ENCODE measurements at regions not wholly inside any gene's neighbourhood (a gene's known extent, or its start where the extent isn't known, plus 50 kb on each side); places are given as distances from the start of the nearest gene placed in this dataset.

DNA sequence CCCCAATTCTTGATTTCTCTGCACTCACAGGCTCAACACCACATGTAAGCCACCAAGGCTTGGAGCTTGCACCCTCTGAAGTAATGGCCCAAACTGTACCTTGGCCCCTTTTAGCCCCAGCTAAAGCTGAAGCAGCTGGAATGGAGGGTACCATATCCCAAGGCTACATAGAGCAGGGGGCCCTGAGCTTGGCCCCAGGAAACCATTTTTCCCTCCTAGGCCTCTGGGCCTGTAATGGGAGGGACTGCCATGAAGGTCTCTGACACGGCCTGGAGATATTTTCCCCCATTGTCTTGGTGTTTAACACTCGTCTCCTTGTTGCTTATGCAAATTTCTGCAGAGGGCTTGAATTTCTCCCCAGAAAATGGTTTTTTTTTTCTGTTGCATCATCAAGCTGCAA, 69.7 kb downstream of the SKA1 start:
- DNase-seq = no peak

DNA sequence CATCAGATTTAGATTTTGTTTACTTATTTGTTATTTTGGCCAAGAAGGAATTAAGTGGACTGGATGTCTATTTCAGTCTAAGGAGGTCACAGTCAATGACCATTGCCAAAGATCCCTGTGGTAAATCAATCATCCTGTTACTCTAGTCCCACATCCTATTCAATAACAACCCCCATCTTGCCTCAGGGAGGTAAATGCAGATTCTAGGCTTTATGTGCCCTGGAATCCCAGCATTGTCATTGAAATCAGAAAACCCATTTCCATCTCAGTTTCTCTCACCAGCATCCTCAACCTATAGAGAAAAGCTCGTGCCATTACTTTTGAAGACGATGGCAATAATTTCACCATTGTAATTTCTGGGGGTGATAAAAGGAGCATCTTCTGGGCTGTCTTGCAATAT, 71.8 kb downstream of the SKA1 start:
- DNase-seq = no peak

DNA sequence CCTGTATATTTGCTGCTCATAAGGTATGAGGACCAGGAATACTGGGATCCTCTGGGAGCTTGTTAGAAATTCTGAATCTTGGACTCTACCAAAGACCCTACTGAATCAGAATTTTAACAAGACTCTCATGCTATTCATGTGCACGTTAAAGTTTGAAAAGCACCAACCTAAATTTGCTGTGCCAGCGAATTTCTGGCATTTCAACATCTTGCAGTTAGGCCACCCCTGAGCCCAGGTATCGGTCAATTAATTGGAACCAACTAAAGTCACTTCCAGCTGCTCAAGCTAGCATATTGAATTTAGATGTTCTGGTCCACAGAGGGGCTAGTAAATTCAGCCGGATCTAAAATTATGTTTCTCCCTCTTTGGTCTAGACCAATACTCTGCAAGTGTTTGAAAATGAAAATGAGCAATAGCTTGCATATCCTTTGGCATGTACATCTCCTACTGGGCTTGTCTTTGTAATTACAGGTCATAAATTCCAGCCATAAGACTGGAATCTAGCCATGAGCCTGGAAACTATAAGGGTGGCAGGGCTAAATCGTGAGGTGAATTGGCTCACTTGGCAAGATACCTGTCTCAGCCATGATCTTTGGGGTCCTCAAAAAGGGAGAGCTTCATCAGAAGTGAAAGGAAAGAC, 72.4 kb downstream of the SKA1 start:
- no peak for DNase-seq

GRCh38 chr18:50447952-50448351, 73.1 kb downstream of the SKA1 start:
- no peak for DNase-seq

DNA sequence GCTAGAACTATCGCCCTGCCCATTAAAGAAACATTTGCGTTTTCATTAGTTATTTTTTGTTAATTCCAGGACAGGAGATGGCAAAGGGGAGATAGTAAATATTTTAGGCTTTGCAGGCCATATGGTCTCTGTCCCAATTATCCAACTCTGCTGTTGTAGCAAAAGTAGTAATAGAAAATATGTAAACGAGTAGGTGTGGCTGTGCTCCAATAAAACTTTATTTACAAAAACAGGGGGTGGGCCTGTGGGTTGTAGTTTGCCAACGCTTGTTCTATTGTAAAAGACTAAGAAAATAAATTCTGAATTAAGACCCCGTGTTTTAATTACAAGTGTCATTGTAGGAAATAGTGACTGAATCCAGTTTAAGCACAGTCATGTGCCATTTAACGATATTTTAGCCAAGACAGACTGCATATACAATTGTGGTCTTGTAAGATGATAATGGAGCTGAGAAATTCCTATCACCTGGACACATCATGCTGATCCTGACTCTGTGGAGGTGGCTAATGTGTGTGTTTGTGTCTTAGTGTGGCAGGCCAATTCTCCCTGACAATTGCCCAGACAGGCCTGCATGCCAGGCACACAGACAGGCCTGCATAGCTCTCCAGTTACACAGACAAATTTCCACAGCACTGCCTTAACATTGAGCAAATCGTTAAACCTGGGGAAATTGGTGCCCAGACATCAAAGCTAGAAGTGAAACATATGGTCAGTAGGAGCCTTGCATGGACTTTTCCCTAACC, 76.4 kb downstream of the SKA1 start:
- no peak for DNase-seq

DNA sequence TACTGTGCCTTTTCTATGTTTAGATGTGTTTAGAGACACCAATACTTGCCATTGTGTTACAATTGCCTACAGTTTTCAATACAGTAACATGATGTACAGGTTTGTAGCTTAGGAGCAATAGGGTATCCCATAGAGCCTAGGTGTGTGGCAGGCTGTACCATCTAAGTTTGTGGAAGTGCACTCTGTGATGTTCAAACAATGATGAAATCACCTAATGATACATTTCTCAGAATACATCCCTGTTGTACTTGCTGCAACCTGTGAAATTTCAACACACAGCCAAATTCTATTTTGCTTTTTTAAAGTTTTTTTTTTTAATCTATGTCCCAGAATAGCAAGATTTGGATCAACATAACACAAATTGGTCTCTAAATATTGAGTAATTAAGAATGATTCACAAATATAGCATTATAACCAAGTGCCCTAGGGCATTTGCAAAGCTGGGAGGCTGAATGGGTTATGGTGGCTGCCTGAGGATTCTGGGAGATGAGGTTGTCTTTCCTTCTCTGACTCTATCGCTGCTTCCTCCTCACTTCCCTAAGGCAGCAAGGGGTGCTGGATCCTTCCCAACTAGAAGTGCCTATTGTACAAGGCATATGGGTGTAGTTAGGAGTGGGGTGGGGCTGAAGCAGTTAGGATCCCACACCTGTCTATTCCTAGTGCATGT, 78.3 kb downstream of the SKA1 start:
- no peak for DNase-seq

DNA sequence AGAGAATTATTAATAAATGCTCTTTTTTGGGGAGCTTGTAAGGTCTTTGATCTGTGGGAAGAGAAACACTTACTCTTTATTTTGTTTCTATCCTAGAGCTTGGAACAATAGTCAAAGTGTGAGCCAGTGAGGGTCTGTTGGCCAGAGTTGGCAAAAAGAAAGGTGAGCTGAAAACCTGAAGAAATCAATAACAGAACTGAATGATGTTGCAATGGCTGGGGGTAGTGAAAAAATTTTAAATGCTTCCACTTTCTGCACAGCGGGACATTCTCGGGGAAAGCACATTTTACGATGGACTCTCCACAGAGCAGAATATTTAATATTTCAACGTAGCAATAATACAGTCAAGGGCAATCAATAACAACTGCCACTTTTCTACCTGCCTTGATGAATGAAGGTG, 78.9 kb downstream of the SKA1 start:
- DNase-seq = no peak

DNA sequence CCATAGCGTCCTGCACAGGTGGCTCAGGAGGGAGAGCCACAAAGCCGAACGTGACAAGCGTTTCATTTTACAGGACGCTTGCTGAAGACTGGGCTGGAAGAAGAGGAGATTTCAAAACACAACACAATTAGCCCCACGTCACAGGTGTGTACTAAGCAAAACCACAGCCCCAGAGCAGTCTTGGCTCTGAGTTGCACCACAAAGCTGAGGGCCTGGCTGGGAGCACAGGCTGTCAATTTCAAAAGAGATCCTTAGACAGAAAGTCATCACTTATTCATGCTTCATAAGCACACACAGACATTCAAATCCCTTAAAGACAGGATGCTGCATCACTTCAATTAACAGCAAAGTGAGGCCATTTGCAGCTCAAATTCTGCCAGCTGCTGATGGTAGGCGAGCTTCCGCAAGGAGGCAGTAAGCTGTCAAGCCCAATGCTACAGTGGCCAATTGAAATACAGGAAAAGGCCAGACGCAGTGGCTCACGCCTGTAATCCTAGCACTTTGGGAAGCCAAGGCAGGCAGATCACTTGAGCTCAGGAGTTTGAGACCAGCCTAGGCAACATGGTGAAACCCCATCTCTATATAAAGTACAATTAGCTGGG, 79.6 kb downstream of the SKA1 start:
- DNase-seq = peak; percentile 18

GRCh38 chr18:50456285-50456684, 81.4 kb downstream of the SKA1 start:
- no peak for DNase-seq

DNA sequence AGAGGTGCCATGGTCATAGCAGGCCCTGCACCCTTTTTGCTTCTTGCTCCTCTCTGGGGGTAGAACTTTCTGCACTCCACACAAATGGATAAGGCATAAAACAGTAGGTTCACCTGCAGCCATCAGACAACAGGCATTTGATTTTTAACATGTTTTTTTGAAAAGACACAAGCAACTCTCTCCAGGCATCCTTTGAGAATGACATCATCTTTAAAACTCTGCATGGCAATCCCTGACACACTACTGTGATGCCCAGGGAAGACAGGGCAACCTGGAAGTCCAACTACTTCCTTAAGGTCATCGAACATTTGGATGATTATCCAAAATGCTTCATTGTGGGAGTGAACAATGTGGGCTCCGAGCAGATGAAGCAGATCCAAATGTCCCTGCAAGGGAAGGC, 82.8 kb downstream of the SKA1 start:
- DNase-seq = no peak

- DNase-seq = no peak
Observed at GRCh38 chr18:50458366-50458765, 83.5 kb downstream of the SKA1 start.

GRCh38 chr18:50458796-50459195, 84.0 kb downstream of the SKA1 start:
- DNase-seq = no peak

- no peak for DNase-seq
Observed at GRCh38 chr18:50460062-50460461, 85.2 kb downstream of the SKA1 start.

DNA sequence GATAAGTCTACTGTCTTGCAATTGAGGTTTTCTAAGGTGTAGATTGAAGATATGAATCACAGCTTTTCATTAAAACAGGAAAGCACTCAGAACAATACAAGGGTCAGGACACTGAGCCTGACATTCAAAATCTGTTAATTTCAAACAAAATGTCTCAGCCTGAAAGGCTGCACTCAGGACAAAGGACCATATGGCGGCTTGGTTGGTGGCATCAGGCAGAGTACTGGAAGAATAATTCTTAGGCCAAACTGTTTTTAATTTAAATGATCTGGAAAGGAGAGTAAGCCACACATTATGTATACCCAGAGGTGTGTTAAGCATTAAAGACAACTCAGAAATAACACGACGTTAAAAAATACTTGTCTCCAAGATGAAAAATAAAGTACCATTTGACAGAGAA, 85.9 kb downstream of the SKA1 start:
- DNase-seq = no peak

DNA sequence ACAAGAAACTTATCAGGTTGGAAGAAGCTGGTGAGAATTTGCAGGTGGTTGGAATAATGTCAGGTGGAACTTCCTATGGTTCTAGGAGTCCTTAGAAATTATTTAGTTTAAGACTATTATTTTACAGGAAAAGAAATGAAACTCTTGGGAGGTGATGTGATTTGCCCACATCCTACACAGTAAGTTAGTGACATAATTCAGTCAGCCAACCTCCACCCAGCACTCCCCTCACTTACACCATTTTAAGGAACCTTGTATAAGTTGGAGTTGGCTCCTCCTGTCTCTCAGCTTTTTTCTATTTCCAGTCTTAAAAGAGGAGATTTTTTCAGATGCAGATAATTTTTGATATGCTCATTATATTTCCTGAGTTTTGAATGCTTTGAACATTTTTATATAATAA, 86.4 kb downstream of the SKA1 start:
- DNase-seq = no peak

- DNase-seq = no peak
Observed at GRCh38 chr18:50465211-50466153, 90.6 kb downstream of the SKA1 start.

GRCh38 chr18:50466634-50467033, 91.8 kb downstream of the SKA1 start:
- no peak for DNase-seq

- no peak for DNase-seq
Observed at GRCh38 chr18:50468807-50469206, 91.1 kb upstream of the MAPK4 start.

GRCh38 chr18:50469380-50469781, 90.5 kb upstream of the MAPK4 start:
- DNase-seq = no peak

DNA sequence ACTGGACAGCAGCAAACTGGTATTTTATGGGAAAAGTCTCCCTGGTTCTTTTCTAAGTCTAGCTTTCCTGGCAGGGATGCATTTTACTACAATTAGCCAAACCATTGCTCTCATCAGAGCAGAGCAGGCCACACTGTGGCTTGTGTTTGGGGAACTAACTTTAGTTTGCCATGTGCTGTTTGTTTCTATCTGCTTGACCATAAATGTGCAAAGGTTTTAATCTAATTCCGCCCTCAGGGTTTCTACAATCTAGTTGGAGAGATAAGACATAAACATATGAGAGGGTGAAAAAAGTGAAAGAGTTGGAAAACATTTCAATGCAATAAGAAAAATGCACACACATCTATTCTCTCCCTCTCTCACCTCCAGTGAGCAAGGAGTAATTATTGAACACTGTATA, 86.9 kb upstream of the MAPK4 start:
- no peak for DNase-seq

GRCh38 chr18:50473881-50474280, 86.0 kb upstream of the MAPK4 start:
- DNase-seq = no peak

DNA sequence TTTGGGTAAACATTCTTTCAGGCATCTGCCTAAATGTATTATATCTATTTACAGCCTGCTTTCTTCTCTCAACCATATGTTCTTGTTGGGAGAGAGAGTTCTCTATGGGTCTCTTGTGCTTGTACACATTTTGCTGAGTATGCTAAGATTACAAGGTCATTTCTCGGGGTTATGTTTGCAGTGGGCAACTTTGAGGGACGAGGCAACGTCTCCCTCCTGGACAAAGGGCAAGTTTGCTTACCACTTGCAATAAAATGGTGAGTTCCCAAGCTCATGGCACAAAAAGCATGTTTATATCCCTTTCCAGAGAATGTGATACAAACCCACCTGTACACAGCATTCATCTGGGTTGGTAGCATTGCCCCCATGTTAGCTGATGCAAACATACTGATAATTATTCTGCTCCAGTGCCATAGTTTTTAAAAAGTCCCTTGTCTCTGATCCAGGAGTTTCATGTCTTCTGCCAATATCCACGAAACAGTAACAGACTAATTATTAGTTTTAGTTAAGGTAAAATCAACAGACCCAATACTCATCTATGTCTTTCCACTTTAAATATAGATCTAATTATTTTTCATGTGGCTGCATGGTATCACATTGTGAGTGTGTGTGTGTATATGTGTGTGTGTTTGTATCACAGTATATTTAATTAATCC, 84.2 kb upstream of the MAPK4 start:
- no peak for DNase-seq

All from NCI-H1436 (cell line).